ENCODE measurements at regions not wholly inside any gene's neighbourhood (a gene's known extent, or its start where the extent isn't known, plus 50 kb on each side); places are given as distances from the start of the nearest gene placed in this dataset.
"Not testable (repeated sequence)": the region's sequence is repeated elsewhere in the genome, so short reads cannot be mapped to it uniquely, and the experiment has no call there.

DNA sequence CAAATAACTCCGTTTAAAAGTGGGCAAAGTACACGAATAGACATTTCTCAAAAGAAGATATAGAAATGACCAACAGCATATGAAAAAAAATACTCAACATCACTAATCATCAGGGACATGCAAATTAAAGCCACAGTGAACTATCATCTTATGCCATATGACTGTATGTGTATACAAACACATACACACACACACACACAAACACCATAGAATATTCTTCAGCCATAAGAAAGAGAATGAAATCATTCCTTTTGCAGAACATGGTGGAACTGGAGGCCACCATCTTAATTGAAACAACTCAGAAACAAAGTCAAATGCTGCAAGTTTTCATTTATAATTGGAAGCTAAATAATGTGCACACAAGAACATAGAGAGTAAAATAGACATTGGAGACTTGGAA, 1019.4 kb downstream of the KCNMA1 start:
- no peaks in the 10 kb centered on the region for H3K9me3 ChIP-seq (ENCODE audit: insufficient read depth, low read length)
- no peak for DNase-seq (ENCODE audit: low read depth, low spot score)
- H3K27me3 ChIP-seq (ENCODE audit: insufficient read depth, insufficient read length) = no peaks in the 10 kb centered on the region
- H3K4me1 ChIP-seq (ENCODE audit: insufficient read depth, insufficient read length) = no peaks in the 10 kb centered on the region
- H3K4me3 ChIP-seq (ENCODE audit: insufficient read length, low read depth) = no peak overlapping the region
- no peaks in the 10 kb centered on the region for H3K36me3 ChIP-seq (ENCODE audit: insufficient read depth, insufficient read length, low read length)
- no peak overlapping the region for H3K9ac ChIP-seq (ENCODE audit: insufficient read length, low read depth)
- no peak for TF ChIP-seq SUZ12 (IDR thresholded peaks at IDR 0.05; ENCODE audit: extremely low read depth, insufficient read depth, insufficient read length)
- no peak for TF ChIP-seq YY1 (IDR thresholded peaks at IDR 0.05; ENCODE audit: insufficient read depth, insufficient read length)
- TF ChIP-seq ZNF274 (IDR thresholded peaks at IDR 0.05; ENCODE audit: low read depth, low read length) = no peak

DNA sequence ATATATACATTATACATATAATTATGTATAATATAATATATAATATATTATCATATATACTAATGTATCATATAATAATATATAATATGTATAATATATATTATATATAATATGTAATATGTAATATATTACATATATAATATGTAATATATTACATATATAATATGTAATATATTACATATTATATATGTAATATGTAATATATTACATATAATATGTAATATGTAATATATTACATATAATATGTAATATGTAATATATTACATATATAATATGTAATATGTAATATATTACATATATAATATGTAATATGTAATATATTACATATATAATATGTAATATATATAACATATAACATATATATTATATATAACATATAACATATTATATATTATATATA, 1020.9 kb downstream of the KCNMA1 start:
- H3K36me3 ChIP-seq (ENCODE audit: insufficient read depth, insufficient read length, low read length); H3K4me1 ChIP-seq (ENCODE audit: insufficient read depth, insufficient read length); H3K9me3 ChIP-seq (ENCODE audit: insufficient read depth, low read length); H3K4me3 ChIP-seq (ENCODE audit: insufficient read length, low read depth); DNase-seq (ENCODE audit: low read depth, low spot score); H3K27me3 ChIP-seq (ENCODE audit: insufficient read depth, insufficient read length); H3K9ac ChIP-seq (ENCODE audit: insufficient read length, low read depth): not testable (repeated sequence)

DNA sequence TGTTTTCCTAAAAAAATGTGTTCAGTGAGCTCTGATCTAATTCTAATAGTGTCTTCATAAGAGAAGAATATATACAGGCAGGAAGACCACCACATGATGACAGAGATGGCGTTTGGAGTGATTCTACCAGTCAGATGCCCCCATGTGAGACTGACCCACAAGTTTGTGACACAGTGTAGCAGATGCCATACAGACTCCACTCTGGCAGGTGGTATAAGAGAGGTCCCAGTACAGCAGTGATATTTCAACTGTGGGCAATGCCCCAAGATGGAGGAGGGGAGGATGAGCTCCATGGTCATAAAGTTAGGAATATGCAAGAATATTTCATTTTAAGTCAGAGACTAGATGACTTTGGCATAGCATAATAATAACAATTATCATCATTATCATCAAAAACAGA, 1022.6 kb downstream of the KCNMA1 start:
- TF ChIP-seq ZNF274 (IDR thresholded peaks at IDR 0.05; ENCODE audit: low read depth, low read length) = no peak
- TF ChIP-seq SUZ12 (IDR thresholded peaks at IDR 0.05; ENCODE audit: extremely low read depth, insufficient read depth, insufficient read length) = no peak
- TF ChIP-seq YY1 (IDR thresholded peaks at IDR 0.05; ENCODE audit: insufficient read depth, insufficient read length) = no peak
- H3K27me3 ChIP-seq (ENCODE audit: insufficient read depth, insufficient read length) = no peaks in the 10 kb centered on the region
- H3K4me3 ChIP-seq (ENCODE audit: insufficient read length, low read depth) = no peak overlapping the region

More for the DNA sequence above, 1022.6 kb downstream of the KCNMA1 start:
- no peaks in the 10 kb centered on the region for H3K4me1 ChIP-seq (ENCODE audit: insufficient read depth, insufficient read length)
- no peaks in the 10 kb centered on the region for H3K36me3 ChIP-seq (ENCODE audit: insufficient read depth, insufficient read length, low read length)
- H3K9me3 ChIP-seq (ENCODE audit: insufficient read depth, low read length) = no peaks in the 10 kb centered on the region
- H3K9ac ChIP-seq (ENCODE audit: insufficient read length, low read depth) = no peak overlapping the region
- DNase-seq (ENCODE audit: low read depth, low spot score) = no peak
